ENCODE measurements at regions not wholly inside any gene's neighbourhood (a gene's known extent, or its start where the extent isn't known, plus 50 kb on each side); places are given as distances from the start of the nearest gene placed in this dataset.

DNA sequence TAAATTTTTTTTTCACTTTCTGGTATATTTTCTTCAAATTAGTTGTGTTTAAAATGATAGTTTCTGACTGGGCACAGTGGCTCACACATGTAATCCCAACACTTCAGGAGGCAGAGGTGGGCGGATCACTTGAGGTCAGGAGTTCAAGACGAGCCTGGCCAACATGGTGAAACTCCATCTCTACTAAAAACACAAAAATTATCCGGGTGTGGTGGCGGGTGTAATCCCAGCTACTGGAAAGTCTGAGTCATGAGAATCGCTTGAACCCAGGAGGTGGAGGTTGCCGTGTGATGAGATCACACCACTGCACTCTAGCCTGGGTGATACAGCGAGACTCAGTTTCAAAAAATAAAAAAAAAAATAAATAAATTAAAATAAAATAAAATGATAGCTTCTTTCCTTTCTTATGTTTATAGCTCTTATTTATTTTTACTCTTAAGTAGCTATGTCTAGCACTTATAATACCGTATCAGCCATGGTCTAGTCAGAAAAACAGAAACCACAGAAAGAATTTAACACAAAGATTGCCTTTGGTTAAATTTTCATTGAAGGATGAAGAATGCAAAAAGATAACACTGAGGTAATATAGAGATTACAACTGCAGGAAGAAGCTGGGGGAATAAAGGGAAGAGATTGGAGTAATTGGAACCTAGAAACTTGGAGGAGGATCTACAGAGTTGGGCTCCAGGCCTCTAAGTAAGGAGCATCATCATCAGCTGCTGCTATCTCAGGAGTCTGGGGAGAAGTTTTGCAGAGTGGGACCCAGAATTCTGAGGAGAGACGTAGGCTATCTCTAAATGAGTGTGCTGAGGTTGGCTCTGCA is 54.7 kb upstream of the MBOAT2 start:
- Histone ChIP-seq H3K27me3 (ENCODE audit: control insufficient read depth, insufficient read depth, low read length) (no peaks in the 10 kb centered on the region), H3K36me3 (ENCODE audit: control insufficient read depth, insufficient read depth, low read length) (no peaks in the 10 kb centered on the region), H3K27ac (ENCODE audit: low read length) (no peak overlapping the region), H3K4me3 (ENCODE audit: low read depth in 2 of 2, low read length in 2 of 2) (no peak overlapping the region), H3K4me1 (ENCODE audit: control insufficient read depth, insufficient read depth, low read length) (no peaks in the 10 kb centered on the region), H3K9me3 (ENCODE audit: control insufficient read depth, insufficient read depth, low read depth, low read length) (no peaks in the 10 kb centered on the region)
- intact Hi-C loops (cut with micrococcal nuclease; ENCODE audit: unreplicated experiment) = no loop called here
- in situ Hi-C loops (cut with HindIII; ENCODE audit: low pct_unique_long_range_greater_than_20kb, low sequenced_read_pairs) = no loop called here
- CTCF ChIA-PET = no interaction called here
- no TSS peak for BruUV-seq (replicated peaks)
- ATAC-seq = no peak
- no peak for DNase-seq (ENCODE audit: low read depth, low spot score)
- POLR2A ChIA-PET = no interaction called here
- TF ChIP-seq TCF7L2 (IDR thresholded peaks at IDR 0.05; ENCODE audit: low read depth, low read length) = no peak
- TF ChIP-seq POLR2AphosphoS5 (IDR thresholded peaks at IDR 0.05; ENCODE audit: low read depth, low read length) = no peak
- TF ChIP-seq SIN3A (IDR thresholded peaks at IDR 0.05; ENCODE audit: borderline replicate concordance, insufficient read depth, low read depth, low read length) = no peak
- TF ChIP-seq, protein P1, sequence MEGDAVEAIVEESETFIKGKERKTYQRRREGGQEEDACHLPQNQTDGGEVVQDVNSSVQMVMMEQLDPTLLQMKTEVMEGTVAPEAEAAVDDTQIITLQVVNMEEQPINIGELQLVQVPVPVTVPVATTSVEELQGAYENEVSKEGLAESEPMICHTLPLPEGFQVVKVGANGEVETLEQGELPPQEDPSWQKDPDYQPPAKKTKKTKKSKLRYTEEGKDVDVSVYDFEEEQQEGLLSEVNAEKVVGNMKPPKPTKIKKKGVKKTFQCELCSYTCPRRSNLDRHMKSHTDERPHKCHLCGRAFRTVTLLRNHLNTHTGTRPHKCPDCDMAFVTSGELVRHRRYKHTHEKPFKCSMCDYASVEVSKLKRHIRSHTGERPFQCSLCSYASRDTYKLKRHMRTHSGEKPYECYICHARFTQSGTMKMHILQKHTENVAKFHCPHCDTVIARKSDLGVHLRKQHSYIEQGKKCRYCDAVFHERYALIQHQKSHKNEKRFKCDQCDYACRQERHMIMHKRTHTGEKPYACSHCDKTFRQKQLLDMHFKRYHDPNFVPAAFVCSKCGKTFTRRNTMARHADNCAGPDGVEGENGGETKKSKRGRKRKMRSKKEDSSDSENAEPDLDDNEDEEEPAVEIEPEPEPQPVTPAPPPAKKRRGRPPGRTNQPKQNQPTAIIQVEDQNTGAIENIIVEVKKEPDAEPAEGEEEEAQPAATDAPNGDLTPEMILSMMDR (IDR thresholded peaks at IDR 0.05) = no peak
- TF ChIP-seq, protein P2, sequence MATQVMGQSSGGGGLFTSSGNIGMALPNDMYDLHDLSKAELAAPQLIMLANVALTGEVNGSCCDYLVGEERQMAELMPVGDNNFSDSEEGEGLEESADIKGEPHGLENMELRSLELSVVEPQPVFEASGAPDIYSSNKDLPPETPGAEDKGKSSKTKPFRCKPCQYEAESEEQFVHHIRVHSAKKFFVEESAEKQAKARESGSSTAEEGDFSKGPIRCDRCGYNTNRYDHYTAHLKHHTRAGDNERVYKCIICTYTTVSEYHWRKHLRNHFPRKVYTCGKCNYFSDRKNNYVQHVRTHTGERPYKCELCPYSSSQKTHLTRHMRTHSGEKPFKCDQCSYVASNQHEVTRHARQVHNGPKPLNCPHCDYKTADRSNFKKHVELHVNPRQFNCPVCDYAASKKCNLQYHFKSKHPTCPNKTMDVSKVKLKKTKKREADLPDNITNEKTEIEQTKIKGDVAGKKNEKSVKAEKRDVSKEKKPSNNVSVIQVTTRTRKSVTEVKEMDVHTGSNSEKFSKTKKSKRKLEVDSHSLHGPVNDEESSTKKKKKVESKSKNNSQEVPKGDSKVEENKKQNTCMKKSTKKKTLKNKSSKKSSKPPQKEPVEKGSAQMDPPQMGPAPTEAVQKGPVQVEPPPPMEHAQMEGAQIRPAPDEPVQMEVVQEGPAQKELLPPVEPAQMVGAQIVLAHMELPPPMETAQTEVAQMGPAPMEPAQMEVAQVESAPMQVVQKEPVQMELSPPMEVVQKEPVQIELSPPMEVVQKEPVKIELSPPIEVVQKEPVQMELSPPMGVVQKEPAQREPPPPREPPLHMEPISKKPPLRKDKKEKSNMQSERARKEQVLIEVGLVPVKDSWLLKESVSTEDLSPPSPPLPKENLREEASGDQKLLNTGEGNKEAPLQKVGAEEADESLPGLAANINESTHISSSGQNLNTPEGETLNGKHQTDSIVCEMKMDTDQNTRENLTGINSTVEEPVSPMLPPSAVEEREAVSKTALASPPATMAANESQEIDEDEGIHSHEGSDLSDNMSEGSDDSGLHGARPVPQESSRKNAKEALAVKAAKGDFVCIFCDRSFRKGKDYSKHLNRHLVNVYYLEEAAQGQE (IDR thresholded peaks at IDR 0.05; ENCODE audit: insufficient read depth in 1 of 2, low read depth in 2 of 2, low read length in 1 of 2) = no peak

DNA sequence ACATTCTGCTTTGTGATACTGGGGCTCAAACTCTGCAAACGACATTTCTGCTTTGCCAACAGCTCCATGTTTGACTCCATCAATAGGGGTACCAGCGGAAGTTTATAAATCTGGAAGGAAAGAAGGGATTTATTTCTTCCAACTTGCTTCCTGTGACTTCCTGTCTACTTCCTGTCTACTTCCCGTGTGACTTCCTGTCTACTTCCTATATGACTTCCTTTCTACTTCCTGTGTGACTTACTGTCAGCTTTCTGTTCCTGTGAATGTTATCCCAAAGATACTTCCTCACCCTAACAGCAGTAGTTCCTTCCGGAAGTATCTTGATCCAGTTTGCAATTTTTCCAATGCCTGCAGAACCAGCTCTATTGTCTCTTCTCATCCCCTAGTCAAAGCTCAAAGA is 52.0 kb upstream of the MBOAT2 start:
- no peaks in the 10 kb centered on the region for H3K27me3 ChIP-seq (ENCODE audit: control insufficient read depth, insufficient read depth, low read length)
- intact Hi-C loops (cut with micrococcal nuclease; ENCODE audit: unreplicated experiment) = no loop called here
- ATAC-seq (no peak), DNase-seq (ENCODE audit: low read depth, low spot score) (no peak)
- no peak overlapping the region for H3K4me3 ChIP-seq (ENCODE audit: low read depth in 2 of 2, low read length in 2 of 2)
- no peaks in the 10 kb centered on the region for H3K9me3 ChIP-seq (ENCODE audit: control insufficient read depth, insufficient read depth, low read depth, low read length)
- H3K36me3 ChIP-seq (ENCODE audit: control insufficient read depth, insufficient read depth, low read length) = no peaks in the 10 kb centered on the region
- ChIA-PET POLR2A (no interaction called here), CTCF (interaction anchor here (0.7 kb wide), 1 partner anchor 315 kb away, joined by 4 read pairs; no protein-coding TSS in a partner anchor)
- no peak overlapping the region for H3K27ac ChIP-seq (ENCODE audit: low read length)
- TF ChIP-seq POLR2AphosphoS5 (IDR thresholded peaks at IDR 0.05; ENCODE audit: low read depth, low read length) (no peak), TCF7L2 (IDR thresholded peaks at IDR 0.05; ENCODE audit: low read depth, low read length) (no peak), SIN3A (IDR thresholded peaks at IDR 0.05; ENCODE audit: borderline replicate concordance, insufficient read depth, low read depth, low read length) (no peak)
- TF ChIP-seq, protein P2 (IDR thresholded peaks at IDR 0.05; ENCODE audit: insufficient read depth in 1 of 2, low read depth in 2 of 2, low read length in 1 of 2) = no peak
- TF ChIP-seq, protein P1 (IDR thresholded peaks at IDR 0.05) = no peak
- BruUV-seq (replicated peaks) = no TSS peak
- in situ Hi-C loops (cut with HindIII; ENCODE audit: low pct_unique_long_range_greater_than_20kb, low sequenced_read_pairs) = no loop called here
- no peaks in the 10 kb centered on the region for H3K4me1 ChIP-seq (ENCODE audit: control insufficient read depth, insufficient read depth, low read length)
